ENCODE measurements at regions not wholly inside any gene's neighbourhood (a gene's known extent, or its start where the extent isn't known, plus 50 kb on each side); places are given as distances from the start of the nearest gene placed in this dataset.

DNA sequence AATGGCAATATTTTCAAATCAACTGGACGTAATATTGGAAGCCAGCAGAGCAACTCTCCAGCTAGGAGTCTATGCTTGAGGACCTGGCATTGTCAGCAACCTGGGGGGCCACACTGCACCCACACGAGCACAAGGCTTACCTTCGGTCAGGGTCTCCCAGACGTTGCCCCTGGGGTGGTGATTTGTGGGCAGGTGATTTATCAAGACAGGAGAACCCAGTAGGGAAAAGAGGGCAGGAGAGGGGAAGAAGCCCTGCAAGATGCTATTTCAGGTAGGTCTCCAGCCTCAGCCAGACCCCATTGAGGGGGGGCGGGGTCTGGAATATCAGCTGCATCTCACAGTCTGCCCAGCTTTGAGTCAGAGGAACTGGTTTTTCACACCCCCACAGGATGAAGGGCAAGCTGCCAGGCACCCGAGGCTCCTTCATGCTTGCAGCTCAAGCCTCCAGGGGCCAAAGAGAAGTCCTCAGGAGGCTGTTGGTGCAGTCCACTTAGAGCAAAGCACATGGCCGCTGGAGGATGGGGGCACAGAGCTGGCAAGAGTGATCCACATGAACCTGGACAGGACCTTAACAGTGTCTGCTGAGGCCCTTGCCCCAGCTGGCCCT lies 80.9 kb upstream of the UQCRFS1 start:
- TF ChIP-seq, protein P1, sequence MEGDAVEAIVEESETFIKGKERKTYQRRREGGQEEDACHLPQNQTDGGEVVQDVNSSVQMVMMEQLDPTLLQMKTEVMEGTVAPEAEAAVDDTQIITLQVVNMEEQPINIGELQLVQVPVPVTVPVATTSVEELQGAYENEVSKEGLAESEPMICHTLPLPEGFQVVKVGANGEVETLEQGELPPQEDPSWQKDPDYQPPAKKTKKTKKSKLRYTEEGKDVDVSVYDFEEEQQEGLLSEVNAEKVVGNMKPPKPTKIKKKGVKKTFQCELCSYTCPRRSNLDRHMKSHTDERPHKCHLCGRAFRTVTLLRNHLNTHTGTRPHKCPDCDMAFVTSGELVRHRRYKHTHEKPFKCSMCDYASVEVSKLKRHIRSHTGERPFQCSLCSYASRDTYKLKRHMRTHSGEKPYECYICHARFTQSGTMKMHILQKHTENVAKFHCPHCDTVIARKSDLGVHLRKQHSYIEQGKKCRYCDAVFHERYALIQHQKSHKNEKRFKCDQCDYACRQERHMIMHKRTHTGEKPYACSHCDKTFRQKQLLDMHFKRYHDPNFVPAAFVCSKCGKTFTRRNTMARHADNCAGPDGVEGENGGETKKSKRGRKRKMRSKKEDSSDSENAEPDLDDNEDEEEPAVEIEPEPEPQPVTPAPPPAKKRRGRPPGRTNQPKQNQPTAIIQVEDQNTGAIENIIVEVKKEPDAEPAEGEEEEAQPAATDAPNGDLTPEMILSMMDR (IDR thresholded peaks at IDR 0.05): no peak
- TF ChIP-seq POLR2A (IDR thresholded peaks at IDR 0.05): no peak
- Histone ChIP-seq H3K36me3 (no peaks in the 10 kb centered on the region), H3K27me3 (no peaks in the 10 kb centered on the region), H3K4me3 (replicated peaks in 1 of 3) (no peak overlapping the region), H3K27ac (no peak overlapping the region), H3K4me1 (no peaks in the 10 kb centered on the region), H3K9me3 (no peaks in the 10 kb centered on the region)
- no peak for DNase-seq
- intact Hi-C loops (cut with DNase I): no loop called here
- WGBS, 2 donors: 41 to 77% methylated on average over 5 to 6 of the region's 7 CpGs

DNA sequence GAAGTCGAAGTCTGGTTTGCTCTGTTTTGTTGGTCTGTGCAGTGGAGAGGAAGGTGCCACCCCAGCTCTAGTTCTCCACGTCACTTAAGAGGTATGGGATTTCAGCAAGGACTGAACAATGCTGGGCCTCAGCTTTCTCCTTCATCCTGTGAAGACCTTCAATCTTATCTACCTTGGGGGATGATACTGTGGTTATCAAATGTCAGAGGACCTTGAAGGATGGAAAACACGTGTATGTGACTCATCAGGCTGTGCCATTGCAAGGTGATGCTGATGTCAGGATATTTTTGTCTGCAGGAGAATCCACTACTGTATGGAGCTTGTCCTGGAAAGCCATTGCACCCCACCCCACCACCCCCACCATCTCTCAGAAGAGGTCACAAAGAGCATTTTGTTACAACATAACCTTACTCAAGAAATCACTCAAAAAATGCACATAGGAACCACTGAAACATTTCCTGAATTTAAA lies 81.4 kb upstream of the UQCRFS1 start:
- TF ChIP-seq POLR2A (IDR thresholded peaks at IDR 0.05): no peak
- TF ChIP-seq, protein P1 (IDR thresholded peaks at IDR 0.05): no peak
- H3K27ac ChIP-seq: no peak overlapping the region
- H3K9me3 ChIP-seq: no peaks in the 10 kb centered on the region
- WGBS, 2 donors: 51 to 53% methylated on average over 3 of the region's 3 CpGs
- H3K4me1 ChIP-seq: no peaks in the 10 kb centered on the region
- no peaks in the 10 kb centered on the region for H3K36me3 ChIP-seq
- intact Hi-C loops (cut with DNase I): no loop called here
- no peak for DNase-seq
- no peak overlapping the region for H3K4me3 ChIP-seq (replicated peaks in 1 of 3)
- H3K27me3 ChIP-seq: no peaks in the 10 kb centered on the region

DNA sequence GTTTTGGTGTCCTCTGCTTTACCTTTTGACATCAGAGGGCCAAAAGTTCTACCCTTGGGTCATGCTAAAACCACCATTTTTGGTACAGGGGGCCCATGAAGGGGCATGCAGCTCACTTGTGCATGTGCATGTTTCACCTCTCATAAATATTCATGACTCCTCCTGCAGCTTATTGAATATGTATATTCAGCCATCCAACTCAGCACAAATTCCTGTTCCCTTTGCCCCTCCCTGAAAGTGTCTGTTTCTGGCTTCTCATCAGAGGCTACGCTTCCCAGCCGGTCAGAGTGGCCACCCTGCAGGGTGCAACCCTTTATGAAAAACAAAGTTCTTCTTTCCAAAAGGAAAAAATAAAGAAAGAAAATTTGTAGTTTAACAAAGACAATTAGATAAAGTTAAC lies 82.3 kb upstream of the UQCRFS1 start:
- Histone ChIP-seq H3K4me3 (replicated peaks in 1 of 3) (no peak overlapping the region), H3K4me1 (no peaks in the 10 kb centered on the region), H3K27me3 (no peaks in the 10 kb centered on the region), H3K9me3 (no peaks in the 10 kb centered on the region), H3K27ac (no peak overlapping the region), H3K36me3 (no peaks in the 10 kb centered on the region)
- no peak for DNase-seq
- TF ChIP-seq, protein P1 (IDR thresholded peaks at IDR 0.05): no peak
- TF ChIP-seq POLR2A (IDR thresholded peaks at IDR 0.05): no peak
- intact Hi-C loops (cut with DNase I): no loop called here
- WGBS, 2 donors: 44 to 69% methylated on average over 2 of the region's 2 CpGs

DNA sequence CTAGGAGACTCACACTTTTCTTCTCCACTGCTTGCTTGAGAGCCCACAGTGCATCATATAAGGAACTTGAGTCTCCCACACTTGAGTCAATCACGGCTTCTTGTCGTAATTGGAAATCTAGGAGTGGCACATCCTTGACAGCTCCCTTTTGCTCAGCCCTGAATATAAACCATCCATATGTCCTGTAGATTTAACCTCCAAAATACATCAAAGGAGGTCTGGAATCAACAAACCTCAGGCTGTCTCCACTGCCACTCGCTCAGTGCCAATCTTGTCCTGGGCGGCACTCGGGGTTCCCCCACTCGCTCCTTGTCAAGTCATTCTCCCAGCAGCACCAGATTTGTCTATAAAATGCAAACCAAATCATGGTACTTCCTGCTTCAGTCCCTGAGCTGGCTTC lies 84.4 kb upstream of the UQCRFS1 start:
- WGBS, 2 donors: 68 to 80% methylated on average over 6 of the region's 6 CpGs
- Histone ChIP-seq H3K9me3 (no peaks in the 10 kb centered on the region), H3K4me3 (replicated peaks in 1 of 3) (no peak overlapping the region), H3K36me3 (no peaks in the 10 kb centered on the region), H3K27ac (no peak overlapping the region), H3K27me3 (no peaks in the 10 kb centered on the region), H3K4me1 (no peaks in the 10 kb centered on the region)
- intact Hi-C loops (cut with DNase I): no loop called here
- no peak for TF ChIP-seq POLR2A (IDR thresholded peaks at IDR 0.05)
- TF ChIP-seq, protein P1 (IDR thresholded peaks at IDR 0.05): no peak
- DNase-seq: no peak

DNA sequence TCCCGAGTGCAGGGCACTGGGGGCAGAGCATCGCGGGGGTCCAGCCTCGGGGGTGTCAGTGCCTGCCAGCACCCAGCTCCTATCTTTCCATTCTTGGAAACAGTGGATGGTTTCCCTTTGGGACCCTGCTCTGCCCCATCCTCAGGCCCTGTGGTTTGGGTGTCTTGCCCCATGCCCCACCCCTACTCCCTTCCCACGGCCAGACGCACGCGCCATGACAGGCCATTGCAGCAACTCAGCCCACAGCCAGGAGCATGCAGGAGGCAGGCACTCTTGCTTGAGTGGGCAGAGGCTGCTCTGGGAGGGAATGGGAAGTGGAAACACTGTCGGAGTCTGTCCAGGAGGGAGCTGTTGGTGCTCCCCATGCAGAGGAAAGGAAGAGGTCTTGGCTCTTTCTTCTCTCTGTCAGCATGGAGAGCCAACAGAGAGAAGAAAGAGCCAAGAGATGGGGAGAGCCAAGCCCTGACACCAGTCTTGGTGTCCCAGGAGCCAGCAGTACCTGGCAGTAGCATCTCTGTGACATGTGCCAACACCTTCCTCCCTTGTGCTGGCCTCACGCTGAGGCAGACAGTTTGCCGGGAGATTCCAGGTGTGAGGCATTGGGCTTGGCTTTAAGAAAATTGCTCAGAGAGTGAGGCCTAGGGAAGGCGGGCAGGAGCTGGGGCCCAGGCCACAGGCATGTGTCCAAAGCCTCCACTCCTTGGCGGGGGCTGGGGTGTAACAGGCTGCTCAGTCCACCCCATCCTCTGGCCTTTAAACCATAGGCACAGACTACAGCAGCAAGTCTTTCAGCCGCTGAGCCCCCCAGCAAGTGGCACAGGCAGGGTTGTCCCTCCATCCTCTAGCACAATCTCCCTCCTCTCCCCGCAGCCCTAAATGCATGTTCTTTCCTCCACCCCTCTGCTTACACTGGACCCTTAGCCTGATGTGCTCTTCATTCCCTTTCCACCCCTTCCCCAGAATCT lies 86.7 kb upstream of the UQCRFS1 start:
- Histone ChIP-seq H3K9me3 (no peaks in the 10 kb centered on the region), H3K36me3 (no peaks in the 10 kb centered on the region), H3K27ac (no peak overlapping the region), H3K27me3 (no peaks in the 10 kb centered on the region), H3K4me1 (no peaks in the 10 kb centered on the region), H3K4me3 (replicated peaks in 1 of 3) (no peak overlapping the region)
- 74 to 84% methylated on average over 8 to 15 of the region's 15 CpGs for WGBS, 2 donors
- no peak for DNase-seq
- intact Hi-C loops (cut with DNase I): no loop called here
- no peak for TF ChIP-seq POLR2A (IDR thresholded peaks at IDR 0.05)
- TF ChIP-seq, protein P1 (IDR thresholded peaks at IDR 0.05): no peak
